B cell (primary cell): ENCODE measurements at regions not wholly inside any gene's neighbourhood (a gene's known extent, or its start where the extent isn't known, plus 50 kb on each side); places are given as distances from the start of the nearest gene placed in this dataset.

Experiments
- EZH2 ChIP-seq: IDR thresholded peaks from 2 replicates; pipeline ENCODE4 v1.6.1; 2012; ENCODE audit warnings: borderline replicate concordance, low read depth, mild to moderate bottlenecking, moderate library complexity, low read length; ENCODE audit not compliant: insufficient read depth, poor library complexity, severe bottlenecking
- TF ChIP-seq, protein P1 (sequence below): fragments of 200-600 bp; IDR thresholded peaks from one replicate; pipeline ENCODE4 v1.8.0; 2022; ENCODE audit warnings: antibody characterized with exemption, mild to moderate bottlenecking

GRCh38 chr1:90204780-90205179 lies 209.9 kb downstream of the ZNF326 start:
- TF ChIP-seq, protein P1, sequence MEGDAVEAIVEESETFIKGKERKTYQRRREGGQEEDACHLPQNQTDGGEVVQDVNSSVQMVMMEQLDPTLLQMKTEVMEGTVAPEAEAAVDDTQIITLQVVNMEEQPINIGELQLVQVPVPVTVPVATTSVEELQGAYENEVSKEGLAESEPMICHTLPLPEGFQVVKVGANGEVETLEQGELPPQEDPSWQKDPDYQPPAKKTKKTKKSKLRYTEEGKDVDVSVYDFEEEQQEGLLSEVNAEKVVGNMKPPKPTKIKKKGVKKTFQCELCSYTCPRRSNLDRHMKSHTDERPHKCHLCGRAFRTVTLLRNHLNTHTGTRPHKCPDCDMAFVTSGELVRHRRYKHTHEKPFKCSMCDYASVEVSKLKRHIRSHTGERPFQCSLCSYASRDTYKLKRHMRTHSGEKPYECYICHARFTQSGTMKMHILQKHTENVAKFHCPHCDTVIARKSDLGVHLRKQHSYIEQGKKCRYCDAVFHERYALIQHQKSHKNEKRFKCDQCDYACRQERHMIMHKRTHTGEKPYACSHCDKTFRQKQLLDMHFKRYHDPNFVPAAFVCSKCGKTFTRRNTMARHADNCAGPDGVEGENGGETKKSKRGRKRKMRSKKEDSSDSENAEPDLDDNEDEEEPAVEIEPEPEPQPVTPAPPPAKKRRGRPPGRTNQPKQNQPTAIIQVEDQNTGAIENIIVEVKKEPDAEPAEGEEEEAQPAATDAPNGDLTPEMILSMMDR: no peak
- TF ChIP-seq EZH2: no peak
